WTC11 (cell line): ENCODE measurements at regions not wholly inside any gene's neighbourhood (a gene's known extent, or its start where the extent isn't known, plus 50 kb on each side); places are given as distances from the start of the nearest gene placed in this dataset.

Source experiments
- ATAC-seq: fragments of 200-7000 bp; cut with Tn5 transposase; 2 replicates; pipeline ENCODE4 v1.10.0; 2021; ENCODE audit warnings: mild to moderate bottlenecking, moderate library complexity
- CTCF ChIA-PET: fragments of 300-600 bp; sonication (Branson Sonifier 250); formaldehyde crosslinking; loops from one replicate; lab custom pipeline; 2021; ENCODE audit warnings: antibody characterized with exemption; lab: Charles Lee
- POLR2A ChIA-PET: fragments of 350-600 bp; sonication (Branson Sonifier 250); formaldehyde crosslinking; loops from one replicate; lab custom pipeline; 2021; ENCODE audit warnings: antibody characterized with exemption; lab: Charles Lee
- DNase-seq: peaks from one replicate; pipeline ENCODE4 v3.0.0; 2021; ENCODE audit warnings: low spot score
- H3K27ac Mint-ChIP-seq: 2 replicates; pipeline ENCODE4 v1.8.0; 2021; ENCODE audit warnings: mixed read lengths
- H3K27me3 Mint-ChIP-seq: 2 replicates; pipeline ENCODE4 v1.8.0; 2021; ENCODE audit warnings: low read depth, mild to moderate bottlenecking, moderate library complexity, mixed read lengths
- H3K36me3 Mint-ChIP-seq: 2 replicates; pipeline ENCODE4 v1.8.0; 2021; ENCODE audit warnings: mixed read lengths
- H3K4me1 Mint-ChIP-seq: 2 replicates; pipeline ENCODE4 v1.8.0; 2022; ENCODE audit warnings: mixed read lengths
- H3K4me3 Mint-ChIP-seq: 2 replicates; pipeline ENCODE4 v1.8.0; 2021; ENCODE audit warnings: mild to moderate bottlenecking, moderate library complexity, mixed read lengths
- H3K9me3 Mint-ChIP-seq: 2 replicates; pipeline ENCODE4 v1.8.0; 2021; ENCODE audit warnings: mixed read lengths
- E2F1 ChIP-seq: sonication (generic); formaldehyde crosslinking; IDR thresholded peaks from 2 replicates; pipeline ENCODE4 v1.8.0; 2022; ENCODE audit warnings: mild to moderate bottlenecking, missing genetic modification reagents
- ESRRA ChIP-seq: sonication (generic); formaldehyde crosslinking; IDR thresholded peaks from 2 replicates; pipeline ENCODE4 v1.8.1; 2022; ENCODE audit warnings: mild to moderate bottlenecking, missing genetic modification reagents, borderline replicate concordance
- ETV6 ChIP-seq: sonication (generic); formaldehyde crosslinking; IDR thresholded peaks from 2 replicates; pipeline ENCODE4 v1.8.1; 2022; ENCODE audit warnings: mild to moderate bottlenecking, missing genetic modification reagents
- FOXK1 ChIP-seq: sonication (generic); formaldehyde crosslinking; IDR thresholded peaks from 2 replicates; pipeline ENCODE4 v1.8.0; 2022; ENCODE audit warnings: mild to moderate bottlenecking, moderate library complexity, missing genetic modification reagents
- FOXP4 ChIP-seq: sonication (generic); formaldehyde crosslinking; IDR thresholded peaks from 2 replicates; pipeline ENCODE4 v1.8.0; 2022; ENCODE audit warnings: mild to moderate bottlenecking, missing genetic modification reagents
- GABPB1 ChIP-seq: sonication (generic); formaldehyde crosslinking; IDR thresholded peaks from 2 replicates; pipeline ENCODE4 v1.8.1; 2023; ENCODE audit warnings: mild to moderate bottlenecking, missing genetic modification reagents
- JAZF1 ChIP-seq: fragments of 250-450 bp; sonication (Bioruptor Pico); IDR thresholded peaks from 2 replicates; pipeline ENCODE4 v1.9.0; 2021; ENCODE audit warnings: moderate library complexity, mild to moderate bottlenecking, inconsistent platforms
- NFATC4 ChIP-seq: fragments of 250-450 bp; sonication (Bioruptor Pico); IDR thresholded peaks from 2 replicates; pipeline ENCODE4 v1.9.0; 2021; ENCODE audit warnings: mild to moderate bottlenecking
- NR1H2 ChIP-seq: sonication (generic); formaldehyde crosslinking; IDR thresholded peaks from 2 replicates; pipeline ENCODE4 v1.9.0; 2021; ENCODE audit warnings: mild to moderate bottlenecking, moderate library complexity, missing genetic modification reagents
- PREB ChIP-seq: sonication (generic); formaldehyde crosslinking; IDR thresholded peaks from 2 replicates; pipeline ENCODE4 v1.8.1; 2022; ENCODE audit warnings: mild to moderate bottlenecking, missing genetic modification reagents, moderate library complexity, borderline replicate concordance
- PRRX2 ChIP-seq: fragments of 250-450 bp; sonication (Bioruptor Pico); IDR thresholded peaks from 2 replicates; pipeline ENCODE4 v1.8.0; 2021; ENCODE audit warnings: mild to moderate bottlenecking
- SP1 ChIP-seq: sonication (generic); formaldehyde crosslinking; conservative IDR thresholded peaks from 2 replicates; pipeline ENCODE4 v1.8.1; 2022; ENCODE audit warnings: missing genetic modification reagents
- USF1 ChIP-seq: sonication (generic); formaldehyde crosslinking; IDR thresholded peaks from 2 replicates; pipeline ENCODE4 v1.8.0; 2022; ENCODE audit warnings: mild to moderate bottlenecking, missing genetic modification reagents
- ZBTB43 ChIP-seq: sonication (generic); formaldehyde crosslinking; IDR thresholded peaks from 2 replicates; pipeline ENCODE4 v1.8.1; 2023; ENCODE audit warnings: mild to moderate bottlenecking, missing genetic modification reagents
- ZNF121 ChIP-seq: sonication (generic); formaldehyde crosslinking; IDR thresholded peaks from 2 replicates; pipeline ENCODE4 v1.8.0; 2023; ENCODE audit warnings: missing genetic modification reagents
- ZNF317 ChIP-seq: sonication (generic); formaldehyde crosslinking; IDR thresholded peaks from 2 replicates; pipeline ENCODE4 v1.8.1; 2023; ENCODE audit warnings: low read depth, mild to moderate bottlenecking, moderate library complexity, missing genetic modification reagents, borderline replicate concordance
- ZSCAN18 ChIP-seq: fragments of 250-450 bp; sonication (Bioruptor Pico); IDR thresholded peaks from 2 replicates; pipeline ENCODE4 v2.1.2; 2022; ENCODE audit warnings: mild to moderate bottlenecking, moderate library complexity
- TF ChIP-seq, protein P1 (sequence below): sonication (generic); formaldehyde crosslinking; IDR thresholded peaks from 2 replicates; pipeline ENCODE4 v1.8.1; 2023; ENCODE audit warnings: mild to moderate bottlenecking, moderate library complexity, missing genetic modification reagents
- TF ChIP-seq, protein P2 (sequence below): sonication (generic); formaldehyde crosslinking; IDR thresholded peaks from 2 replicates; pipeline ENCODE4 v1.8.0; 2022; ENCODE audit warnings: missing genetic modification reagents

- no peak for TF ChIP-seq ZBTB43 (CRISPR knock-in tag)
- TF ChIP-seq FOXP4 (CRISPR knock-in tag): no peak
- no peak for TF ChIP-seq SP1
- TF ChIP-seq, protein P1, sequence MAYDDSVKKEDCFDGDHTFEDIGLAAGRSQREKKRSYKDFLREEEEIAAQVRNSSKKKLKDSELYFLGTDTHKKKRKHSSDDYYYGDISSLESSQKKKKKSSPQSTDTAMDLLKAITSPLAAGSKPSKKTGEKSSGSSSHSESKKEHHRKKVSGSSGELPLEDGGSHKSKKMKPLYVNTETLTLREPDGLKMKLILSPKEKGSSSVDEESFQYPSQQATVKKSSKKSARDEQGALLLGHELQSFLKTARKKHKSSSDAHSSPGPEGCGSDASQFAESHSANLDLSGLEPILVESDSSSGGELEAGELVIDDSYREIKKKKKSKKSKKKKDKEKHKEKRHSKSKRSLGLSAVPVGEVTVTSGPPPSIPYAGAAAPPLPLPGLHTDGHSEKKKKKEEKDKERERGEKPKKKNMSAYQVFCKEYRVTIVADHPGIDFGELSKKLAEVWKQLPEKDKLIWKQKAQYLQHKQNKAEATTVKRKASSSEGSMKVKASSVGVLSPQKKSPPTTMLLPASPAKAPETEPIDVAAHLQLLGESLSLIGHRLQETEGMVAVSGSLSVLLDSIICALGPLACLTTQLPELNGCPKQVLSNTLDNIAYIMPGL (CRISPR knock-in tag): no peak
- TF ChIP-seq PREB: no peak
- no peak for TF ChIP-seq FOXK1
- TF ChIP-seq E2F1 (CRISPR knock-in tag): no peak
- no peak for TF ChIP-seq PRRX2 (CRISPR knock-in tag)
- no peak for TF ChIP-seq NR1H2 (CRISPR knock-in tag)
- TF ChIP-seq NFATC4: no peak
These were observed 108.7 kb upstream of the KCNE2 start (continued) for GRCh38 chr21:34255073-34255472.

GRCh38 chr21:34260277-34261008 is 103.4 kb upstream of the KCNE2 start:
- Mint-ChIP-seq H3K36me3 (peaks cover 14% of the 10 kb centered on the region), H3K9me3 (peaks cover 31% of the 10 kb centered on the region), H3K4me1 (0 out of 2 replicates have a peak, but pooled peaks cover 3% of the 10 kb centered on the region), H3K4me3 (no peak overlapping the region), H3K27me3 (no peaks in the 10 kb centered on the region), H3K27ac (no peak overlapping the region)
- TF ChIP-seq ETV6 (no peak), PRRX2 (CRISPR knock-in tag) (no peak), ESRRA (CRISPR knock-in tag) (no peak), PREB (no peak), ZNF317 (no peak), SP1 (no peak), USF1 (CRISPR knock-in tag) (no peak), JAZF1 (no peak), ZSCAN18 (no peak), ZNF121 (CRISPR knock-in tag) (no peak), GABPB1 (CRISPR knock-in tag) (no peak)
- TF ChIP-seq, protein P2, sequence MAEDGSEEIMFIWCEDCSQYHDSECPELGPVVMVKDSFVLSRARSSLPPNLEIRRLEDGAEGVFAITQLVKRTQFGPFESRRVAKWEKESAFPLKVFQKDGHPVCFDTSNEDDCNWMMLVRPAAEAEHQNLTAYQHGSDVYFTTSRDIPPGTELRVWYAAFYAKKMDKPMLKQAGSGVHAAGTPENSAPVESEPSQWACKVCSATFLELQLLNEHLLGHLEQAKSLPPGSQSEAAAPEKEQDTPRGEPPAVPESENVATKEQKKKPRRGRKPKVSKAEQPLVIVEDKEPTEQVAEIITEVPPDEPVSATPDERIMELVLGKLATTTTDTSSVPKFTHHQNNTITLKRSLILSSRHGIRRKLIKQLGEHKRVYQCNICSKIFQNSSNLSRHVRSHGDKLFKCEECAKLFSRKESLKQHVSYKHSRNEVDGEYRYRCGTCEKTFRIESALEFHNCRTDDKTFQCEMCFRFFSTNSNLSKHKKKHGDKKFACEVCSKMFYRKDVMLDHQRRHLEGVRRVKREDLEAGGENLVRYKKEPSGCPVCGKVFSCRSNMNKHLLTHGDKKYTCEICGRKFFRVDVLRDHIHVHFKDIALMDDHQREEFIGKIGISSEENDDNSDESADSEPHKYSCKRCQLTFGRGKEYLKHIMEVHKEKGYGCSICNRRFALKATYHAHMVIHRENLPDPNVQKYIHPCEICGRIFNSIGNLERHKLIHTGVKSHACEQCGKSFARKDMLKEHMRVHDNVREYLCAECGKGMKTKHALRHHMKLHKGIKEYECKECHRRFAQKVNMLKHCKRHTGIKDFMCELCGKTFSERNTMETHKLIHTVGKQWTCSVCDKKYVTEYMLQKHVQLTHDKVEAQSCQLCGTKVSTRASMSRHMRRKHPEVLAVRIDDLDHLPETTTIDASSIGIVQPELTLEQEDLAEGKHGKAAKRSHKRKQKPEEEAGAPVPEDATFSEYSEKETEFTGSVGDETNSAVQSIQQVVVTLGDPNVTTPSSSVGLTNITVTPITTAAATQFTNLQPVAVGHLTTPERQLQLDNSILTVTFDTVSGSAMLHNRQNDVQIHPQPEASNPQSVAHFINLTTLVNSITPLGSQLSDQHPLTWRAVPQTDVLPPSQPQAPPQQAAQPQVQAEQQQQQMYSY: no peak
- ChIA-PET POLR2A (no interaction called here), CTCF (no interaction called here)
- no peak for ATAC-seq
- DNase-seq: no peak
